GM19025 (cell line): ENCODE measurements at regions not wholly inside any gene's neighbourhood (a gene's known extent, or its start where the extent isn't known, plus 50 kb on each side); places are given as distances from the start of the nearest gene placed in this dataset.

Experiments used
- ATAC-seq: cut with Tn5 transposase; IDR thresholded peaks from one replicate; pipeline ENCODE4 v1.9.1; 2021; ENCODE audit warnings: mild to moderate bottlenecking, low read depth, moderate library complexity; ENCODE audit not compliant: unreplicated experiment

DNA sequence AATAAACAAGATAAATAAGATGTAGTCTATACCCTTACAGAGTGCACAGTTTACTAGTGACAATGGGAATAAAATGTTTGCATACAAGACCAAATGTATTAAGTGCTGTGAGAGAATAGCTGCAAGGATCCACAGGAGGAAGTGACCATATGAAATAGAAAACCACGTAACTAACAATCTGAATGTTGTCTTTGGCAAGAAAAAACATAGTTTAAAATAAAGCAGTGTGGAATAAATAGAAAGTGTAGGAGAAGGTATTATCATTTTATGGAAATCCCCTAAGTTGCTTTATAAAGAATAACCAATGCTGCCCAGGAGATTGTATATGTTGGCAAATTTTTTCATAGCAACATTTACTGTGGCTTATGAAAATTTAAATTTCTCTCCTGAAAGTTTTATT, 116.1 kb downstream of the PCDH7 start:
- no peak for ATAC-seq

DNA sequence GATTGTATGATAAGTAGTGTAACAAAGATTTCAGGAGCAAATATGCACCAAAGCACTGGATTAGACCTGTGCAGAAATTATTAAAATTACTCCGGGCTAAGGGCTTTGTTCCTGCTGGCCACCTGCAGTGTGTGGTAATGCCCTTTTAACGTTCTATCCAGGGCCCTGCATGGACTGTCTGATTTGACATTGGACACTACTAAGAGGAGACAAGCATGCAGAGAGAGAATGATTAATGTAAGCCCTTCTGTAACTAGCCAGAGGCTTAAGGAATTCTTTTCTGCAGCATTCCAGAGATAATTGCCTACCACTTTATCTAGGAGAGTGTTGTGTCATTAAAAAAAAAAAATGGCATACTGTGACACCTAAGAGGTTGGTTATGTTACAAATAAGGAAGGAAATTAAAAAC, 117.0 kb downstream of the PCDH7 start:
- ATAC-seq, result no peak

DNA sequence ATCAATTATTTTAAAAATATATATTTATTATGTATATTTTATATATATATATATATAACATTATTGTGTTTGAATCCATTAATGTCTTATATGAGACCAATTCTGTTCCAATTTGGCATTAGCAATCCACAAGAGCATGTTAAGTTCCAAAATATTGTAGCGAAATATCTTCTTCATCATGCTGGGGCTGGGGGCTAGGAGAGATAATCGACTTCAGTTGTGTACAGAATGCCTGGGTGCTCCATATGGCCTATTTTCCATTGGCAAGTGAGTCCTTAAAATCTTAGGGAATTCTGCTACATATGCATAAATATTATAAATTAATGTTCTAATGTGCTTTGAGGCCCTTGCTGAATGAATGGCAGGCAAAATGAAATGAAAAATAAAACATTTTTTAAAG, 117.7 kb downstream of the PCDH7 start:
- ATAC-seq, result no peak

DNA sequence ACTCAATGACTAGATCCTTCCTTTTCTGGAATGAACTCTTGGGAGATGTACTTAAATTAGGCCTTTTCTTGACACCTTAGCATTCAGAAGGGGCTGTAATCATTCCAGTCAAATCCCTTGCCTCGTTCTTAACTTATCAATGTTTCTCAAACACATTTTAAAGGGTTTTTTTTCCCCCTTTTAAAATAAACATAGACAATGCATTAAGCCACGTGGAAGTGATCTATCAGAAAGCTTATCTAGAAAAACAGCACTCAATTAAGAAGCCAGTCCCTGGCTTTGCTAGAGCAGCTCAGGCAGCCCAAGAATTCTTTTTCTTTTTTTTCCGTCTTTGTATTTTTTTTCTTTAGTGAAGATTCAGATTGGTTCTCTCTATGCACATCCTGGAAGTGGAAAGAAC, 118.2 kb downstream of the PCDH7 start:
- ATAC-seq, result no peak

DNA sequence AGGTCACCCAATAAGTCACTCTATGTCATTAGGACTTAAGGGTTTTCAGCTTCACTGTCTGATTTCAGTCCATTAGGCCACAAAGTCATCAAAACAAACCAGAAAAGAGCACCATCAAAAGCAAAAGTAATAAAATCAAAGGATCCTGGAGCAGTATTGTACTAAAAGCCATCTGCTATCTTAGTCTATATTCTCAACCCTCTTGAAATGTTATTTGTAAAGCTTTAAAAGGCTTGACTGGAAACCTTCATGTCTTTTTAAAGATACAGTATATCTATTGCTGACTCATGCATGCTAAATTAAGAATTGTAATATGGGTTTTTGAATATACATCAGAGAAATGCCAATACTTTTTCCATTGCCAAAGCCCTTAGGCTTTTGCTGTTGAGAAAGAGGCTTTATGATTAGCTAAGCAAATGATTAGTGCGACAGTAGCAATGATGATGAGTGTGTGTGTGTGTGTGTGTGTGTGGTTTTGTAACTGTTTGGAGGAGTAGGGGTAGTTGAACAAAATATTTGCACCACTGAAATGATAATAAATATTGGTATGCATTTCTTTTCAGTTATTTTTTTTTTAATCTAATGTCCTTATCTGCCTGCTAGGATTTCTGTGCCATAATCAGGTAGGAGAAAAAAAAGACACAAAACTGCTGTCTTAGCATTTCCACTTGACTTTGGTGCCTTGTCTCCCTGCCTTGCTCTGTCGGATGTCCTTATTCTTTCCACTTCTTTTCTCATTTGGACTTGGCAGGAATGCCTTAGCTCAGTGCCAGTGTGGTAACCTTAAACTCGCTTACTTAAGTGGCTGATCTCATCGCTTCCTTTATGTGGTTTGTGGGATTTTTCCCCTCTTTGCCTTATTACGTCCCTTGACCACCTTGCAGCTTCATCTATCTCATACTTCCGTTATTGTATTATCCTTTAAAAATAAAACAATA, 119.7 kb downstream of the PCDH7 start:
- ATAC-seq, result no peak

DNA sequence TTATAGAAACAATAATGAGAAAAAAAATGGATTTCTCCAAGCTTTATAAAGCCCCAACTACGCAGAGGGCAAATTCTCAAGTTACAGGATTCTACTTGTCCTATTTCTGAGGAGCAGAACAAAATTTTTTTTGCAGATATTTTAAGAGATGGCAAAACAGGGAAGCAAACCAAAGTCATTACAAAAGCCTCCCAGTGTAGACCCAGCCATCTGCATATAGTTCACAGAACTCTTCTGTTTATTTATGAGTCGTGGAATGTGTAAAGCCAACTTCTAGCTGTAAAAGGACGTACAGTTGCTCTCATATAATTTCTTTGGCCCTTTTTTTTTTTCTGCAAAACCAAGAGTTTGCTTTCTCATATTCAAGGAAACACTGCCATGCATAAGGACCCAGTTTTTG, 120.4 kb downstream of the PCDH7 start:
- ATAC-seq, result no peak

DNA sequence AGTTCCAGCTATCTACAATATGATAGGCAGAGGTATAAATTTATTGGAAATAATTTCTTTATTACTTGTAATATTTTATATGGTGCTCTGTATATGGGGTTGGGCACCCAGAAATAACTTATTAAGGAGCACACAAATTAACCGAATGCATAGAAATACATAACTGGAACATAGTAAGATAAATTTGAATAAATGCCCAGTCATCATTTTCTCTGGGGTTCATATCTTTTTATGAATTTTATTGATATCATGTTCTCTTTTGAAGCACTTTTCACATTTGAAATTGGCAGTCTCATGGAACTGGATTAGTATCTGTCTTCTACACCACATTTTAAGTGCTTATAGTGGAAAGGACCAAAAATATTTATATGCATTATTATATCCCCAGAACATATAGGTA, 122.0 kb downstream of the PCDH7 start:
- ATAC-seq, result no peak

DNA sequence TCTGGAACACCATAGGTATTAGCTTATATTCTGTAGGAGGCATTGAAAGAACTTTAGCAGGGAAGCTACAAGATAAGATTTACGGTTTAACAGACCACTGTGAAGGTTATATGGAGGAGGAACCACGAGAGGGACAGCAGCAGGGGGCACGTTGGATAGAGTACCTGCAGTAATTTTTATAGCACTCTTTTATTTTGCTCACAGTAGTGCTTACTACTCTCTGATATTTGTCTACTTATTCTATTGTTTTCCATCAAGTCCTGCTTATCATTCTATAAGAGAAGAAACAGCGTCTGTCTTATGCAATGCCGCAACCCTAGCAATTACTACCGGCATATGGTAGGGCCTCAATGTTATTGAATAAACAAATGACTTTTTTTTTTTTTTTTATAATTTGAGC, 122.5 kb downstream of the PCDH7 start:
- no peak for ATAC-seq

DNA sequence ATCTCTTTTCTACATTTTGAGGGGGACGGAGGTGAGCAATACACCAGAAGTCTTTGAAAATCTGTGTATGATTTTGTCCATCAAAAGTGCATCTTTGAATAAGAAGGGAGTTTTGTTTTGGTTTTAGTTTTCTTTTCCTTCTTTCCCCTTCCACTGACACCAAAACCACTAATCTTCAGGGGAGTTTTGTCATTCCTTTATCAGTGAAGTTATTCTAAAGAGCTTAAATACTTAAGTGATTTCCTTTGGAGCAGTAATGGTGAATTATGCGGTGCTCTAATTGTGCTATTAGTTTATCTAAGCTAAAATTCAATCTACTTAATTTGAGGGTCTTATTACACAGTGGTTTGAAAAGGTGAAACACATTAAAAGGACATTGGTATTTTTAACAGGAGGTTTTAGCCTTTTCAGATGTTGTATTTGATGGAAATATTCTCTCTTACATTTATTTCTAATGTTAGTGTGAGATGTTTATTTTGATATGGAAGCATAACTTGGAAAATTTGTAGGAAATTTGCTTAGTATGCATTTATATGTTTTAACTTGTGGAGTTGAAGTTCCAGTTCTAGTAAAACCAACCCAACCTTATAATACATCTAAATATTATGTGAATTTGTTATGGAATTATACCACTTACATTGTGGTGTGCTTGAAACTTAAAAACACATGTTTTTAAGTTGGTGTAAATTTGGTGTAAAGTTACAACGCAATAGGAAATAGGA, 124.9 kb downstream of the PCDH7 start:
- ATAC-seq, result no peak

DNA sequence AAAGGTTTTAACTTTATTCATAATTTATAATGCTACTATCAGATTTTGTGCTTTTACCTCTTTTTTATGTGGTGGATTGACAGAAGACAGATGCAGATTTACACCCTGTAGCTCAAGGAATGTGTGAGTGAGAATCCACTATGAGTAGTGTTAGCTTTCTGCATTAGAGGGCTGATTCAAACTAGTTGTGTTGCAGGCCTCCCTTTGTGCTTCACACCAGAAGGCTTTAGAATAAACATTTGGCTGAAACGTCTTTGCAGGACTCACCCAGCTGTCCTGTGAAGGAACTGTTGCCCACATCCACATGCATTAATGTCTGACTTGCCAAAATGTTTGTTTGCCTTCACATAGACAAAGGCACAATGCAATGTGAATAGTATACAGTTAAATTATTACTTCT, 127.0 kb downstream of the PCDH7 start:
- ATAC-seq, result no peak

DNA sequence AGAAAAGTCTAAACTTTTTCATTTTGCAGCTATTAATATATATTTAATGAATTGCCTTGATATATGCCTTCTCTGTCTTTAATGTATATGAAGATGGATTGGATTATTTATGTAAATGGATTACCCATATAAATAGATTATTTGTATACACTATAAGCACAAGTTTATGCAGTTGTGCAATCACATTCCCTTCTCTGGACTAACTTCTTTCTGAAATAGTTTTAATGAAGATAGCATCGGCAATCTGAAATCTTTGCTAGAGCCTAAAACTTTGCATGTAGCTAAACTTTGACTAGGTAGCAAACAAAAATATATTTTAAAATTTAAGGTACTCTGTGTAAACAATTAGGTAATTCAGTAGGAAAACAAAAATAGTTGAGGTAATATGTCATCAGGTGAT, 127.8 kb downstream of the PCDH7 start:
- no peak for ATAC-seq

DNA sequence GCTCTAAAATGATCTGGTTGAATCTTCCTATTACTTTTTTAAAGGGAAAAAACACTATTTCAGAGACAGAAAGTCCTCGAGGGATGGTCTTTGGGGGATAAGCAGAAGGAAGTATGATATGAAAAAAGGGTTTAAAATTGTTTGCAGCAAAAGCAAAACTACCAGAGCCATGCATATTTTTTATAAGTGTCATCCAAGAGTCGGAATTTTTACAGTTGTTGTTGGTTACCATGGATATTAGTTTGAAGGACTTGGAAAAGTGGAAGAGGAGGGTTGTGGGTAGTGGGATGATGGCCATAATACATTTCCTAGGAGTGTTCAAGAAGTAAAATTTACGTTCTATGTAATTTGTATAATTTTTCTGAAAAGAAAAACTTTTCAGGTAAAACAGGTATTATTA, 134.4 kb downstream of the PCDH7 start:
- ATAC-seq, result no peak

DNA sequence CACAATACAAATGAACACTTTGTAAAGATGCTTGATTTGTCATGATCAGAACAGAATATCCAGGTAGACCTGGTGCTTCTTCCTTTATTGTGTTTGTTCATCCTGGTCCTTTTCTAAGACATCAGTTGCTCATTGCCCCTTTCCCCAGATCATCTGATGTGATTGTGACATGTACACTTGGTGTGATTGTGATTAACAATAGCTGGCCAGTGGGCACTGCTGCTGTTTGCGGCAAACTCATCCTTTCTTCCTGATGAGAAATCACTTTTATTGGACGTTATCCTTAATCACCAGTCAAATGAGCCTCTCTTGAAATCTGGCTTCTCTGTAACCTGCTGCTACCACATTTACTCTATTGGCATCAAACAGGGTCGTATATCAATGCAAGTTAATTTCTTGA, 135.1 kb downstream of the PCDH7 start:
- ATAC-seq, result no peak

DNA sequence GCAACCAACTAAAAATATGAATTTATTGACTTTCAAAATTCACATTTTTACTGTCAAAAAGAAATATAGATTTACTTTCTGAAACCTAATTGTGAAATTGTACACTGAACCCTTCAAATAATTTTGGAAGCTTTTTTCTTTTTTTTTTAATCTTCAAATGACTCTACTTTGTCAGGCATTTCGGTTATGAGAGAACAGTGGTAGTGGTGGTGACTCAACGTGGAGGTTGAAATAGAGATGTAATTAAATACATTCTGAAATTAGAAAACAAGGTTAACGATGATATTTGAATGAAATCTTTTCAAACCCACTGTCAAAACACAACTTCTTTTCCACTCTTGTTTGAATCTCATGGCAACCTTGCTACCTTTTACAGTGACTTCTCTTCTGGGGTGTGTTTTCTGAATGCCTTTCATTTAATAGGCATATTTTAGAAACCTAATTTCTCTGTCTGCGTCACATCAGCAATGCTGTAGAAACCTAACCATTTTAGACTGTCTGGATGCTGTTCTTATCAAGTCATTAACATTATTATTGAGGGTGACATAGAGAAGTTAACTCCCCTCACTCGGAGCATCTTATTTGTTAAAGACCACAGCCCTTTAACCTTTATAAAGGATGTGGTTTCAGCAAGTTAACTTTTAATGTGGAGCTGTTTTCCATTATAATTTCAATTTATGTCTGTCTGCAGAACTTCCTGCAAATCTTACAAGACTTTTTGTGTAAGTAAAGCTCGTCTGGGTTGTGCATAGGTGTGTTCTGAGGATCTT, 136.8 kb downstream of the PCDH7 start:
- ATAC-seq, result no peak

DNA sequence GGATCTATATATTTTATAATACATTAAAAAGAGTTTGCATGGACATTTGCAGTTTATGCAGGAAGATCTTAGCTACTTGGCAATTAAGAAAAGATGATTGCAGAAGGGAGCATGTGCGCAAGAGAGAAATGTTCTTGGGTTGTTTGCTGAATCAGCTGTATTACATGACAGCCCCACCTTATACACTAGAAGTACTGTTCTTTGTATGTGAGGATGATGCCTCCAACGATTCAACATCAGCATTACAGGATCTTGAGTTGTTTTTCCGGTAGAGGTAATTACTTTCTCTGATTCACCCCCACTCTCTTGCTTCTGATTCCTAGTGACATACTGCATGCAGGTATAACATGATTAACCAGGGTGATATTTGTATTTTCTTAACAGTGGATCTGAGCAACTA, 140.8 kb downstream of the PCDH7 start:
- no peak for ATAC-seq

DNA sequence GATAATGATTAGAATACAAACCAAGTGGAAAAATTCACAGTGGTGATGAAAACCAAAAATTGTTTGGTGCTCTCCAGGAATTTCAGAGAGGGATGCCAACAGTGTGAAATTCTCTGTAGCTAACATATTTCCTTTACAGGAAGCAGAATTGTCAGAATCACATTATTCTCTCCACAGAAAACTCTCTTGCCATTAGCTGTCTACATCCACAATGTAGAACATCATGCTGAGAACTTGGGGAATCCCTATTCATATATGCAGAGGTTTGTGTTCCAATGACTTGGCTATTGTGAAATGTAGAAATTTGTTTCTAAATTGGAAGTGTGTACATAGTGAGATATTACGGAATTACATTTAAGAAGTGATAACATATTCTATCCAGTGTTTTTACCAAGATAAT, 142.0 kb downstream of the PCDH7 start:
- ATAC-seq, result no peak

DNA sequence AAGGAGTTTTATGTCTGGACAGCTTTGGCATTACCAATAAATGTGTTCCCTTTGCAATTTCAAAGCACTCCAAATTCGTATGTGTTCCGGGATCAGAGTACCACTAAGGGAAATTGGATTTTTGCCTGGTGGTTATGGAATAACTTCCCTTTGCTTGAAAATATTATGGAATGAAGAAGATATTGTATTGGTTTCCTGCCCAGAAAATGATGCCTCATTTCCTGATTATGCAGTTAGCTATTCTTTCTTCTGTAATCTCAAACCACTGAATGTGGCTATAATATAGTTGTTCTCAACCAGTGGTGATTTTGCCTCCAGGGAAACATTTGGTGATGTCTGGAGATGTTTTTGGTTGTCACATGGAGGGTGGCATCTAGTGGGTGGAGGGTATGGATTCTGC, 142.9 kb downstream of the PCDH7 start:
- no peak for ATAC-seq

DNA sequence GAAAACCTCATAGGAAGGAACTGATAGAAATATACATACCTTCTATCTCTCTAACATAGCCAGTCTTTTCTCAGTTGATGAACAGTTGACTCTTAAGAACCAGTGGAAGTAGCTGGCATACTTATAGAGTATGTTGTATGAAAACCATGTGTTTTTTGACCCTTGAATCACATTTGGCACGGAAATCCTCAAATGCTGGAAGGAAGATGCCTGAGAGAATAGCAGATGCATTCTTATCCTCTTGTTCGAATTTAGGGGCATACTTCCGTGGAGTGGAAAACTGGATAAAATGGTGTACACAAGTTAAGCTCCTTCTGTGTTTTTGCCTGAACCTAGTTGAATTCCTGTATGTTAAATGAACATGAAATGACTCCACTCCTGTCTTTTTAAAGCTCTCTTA, 145.5 kb downstream of the PCDH7 start:
- no peak for ATAC-seq

DNA sequence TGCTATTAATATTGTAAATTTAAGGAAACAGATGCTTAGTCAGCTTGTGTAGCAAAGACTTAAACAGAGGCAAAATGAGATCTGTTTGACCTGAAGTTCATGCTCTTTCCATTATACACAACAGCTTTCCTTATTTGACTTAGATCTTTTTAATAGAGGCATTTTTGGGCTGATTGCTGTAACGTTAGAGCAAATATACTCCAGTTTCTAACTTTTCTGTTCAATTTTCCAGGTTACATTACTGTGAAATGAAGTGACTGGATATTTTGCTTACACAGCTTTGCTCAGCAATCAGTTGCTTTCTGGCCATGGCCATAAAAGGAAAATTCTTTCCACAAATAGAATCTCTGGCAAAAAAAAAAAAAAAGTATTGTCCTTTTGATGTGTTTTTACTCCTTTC, 146.2 kb downstream of the PCDH7 start:
- ATAC-seq, result no peak

DNA sequence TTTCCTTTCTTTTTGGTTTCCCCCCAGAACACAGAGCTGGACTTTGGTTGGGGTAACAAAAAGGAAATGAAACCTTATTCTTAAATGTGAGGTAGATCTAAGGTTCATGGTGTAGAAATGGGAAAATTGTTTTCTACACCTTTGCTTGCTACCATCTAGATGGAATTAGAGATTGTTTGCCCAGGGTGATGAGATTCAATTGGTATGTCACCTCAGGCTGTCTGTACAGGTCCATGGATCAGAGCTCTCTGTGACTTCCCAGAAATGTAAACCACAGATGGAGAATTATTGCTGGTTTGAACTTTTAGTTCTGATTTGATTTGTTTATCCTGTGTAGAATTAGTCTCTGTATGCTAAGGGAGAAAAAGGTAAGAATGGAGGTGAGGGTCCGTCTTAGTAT, 146.7 kb downstream of the PCDH7 start:
- no peak for ATAC-seq

DNA sequence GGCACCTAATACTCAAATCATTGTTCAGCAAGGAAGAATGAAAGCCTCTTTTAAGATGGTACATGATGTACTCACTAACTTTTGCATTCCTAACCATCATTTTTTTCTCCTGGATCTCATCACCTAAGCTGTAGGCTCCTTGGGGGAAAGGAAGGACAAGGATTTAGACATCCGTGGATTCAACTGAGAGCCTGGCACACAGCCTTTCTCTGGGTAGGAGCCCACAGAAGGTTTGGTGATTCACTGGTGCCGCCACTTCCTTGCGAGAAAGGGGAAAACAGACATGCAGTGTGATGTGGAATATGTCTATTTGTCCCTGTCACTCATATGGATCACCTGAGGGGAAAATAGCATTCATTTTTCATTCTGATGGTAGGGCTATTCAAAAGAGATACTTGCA, 147.3 kb downstream of the PCDH7 start:
- ATAC-seq, result no peak
